ENCODE measurements at regions not wholly inside any gene's neighbourhood (a gene's known extent, or its start where the extent isn't known, plus 50 kb on each side); places are given as distances from the start of the nearest gene placed in this dataset.

DNA sequence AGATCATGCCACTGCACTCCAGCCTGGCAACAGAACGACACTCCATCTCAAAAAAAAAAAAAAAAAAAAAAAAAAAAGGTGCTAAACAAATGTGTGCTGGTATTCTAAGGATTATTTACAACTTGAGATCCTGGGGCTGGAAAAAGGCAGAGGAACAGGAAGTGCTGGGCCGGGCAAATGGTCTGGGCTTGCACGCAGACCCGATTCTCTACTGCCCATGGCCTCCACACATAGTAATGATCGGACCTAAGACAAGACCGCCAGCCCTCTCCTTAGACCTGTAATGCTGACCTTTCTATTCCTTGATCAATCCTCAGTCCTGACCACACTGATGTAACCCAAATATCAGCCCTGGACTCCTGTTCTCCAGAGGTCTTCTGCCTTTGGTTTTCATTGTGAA lies 67.8 kb downstream of the EFNB1 start:
- ChIA-PET CTCF (no interaction called here), POLR2A (no interaction called here)
- Histone ChIP-seq H3K4me3 (ENCODE audit: low read depth, low read length) (no peak overlapping the region), H3K36me3 (ENCODE audit: control insufficient read depth, insufficient read depth, low read length) (no peaks in the 10 kb centered on the region), H3K27me3 (ENCODE audit: control insufficient read depth, insufficient read depth, low read length) (no peaks in the 10 kb centered on the region)
- TF ChIP-seq, protein P1, sequence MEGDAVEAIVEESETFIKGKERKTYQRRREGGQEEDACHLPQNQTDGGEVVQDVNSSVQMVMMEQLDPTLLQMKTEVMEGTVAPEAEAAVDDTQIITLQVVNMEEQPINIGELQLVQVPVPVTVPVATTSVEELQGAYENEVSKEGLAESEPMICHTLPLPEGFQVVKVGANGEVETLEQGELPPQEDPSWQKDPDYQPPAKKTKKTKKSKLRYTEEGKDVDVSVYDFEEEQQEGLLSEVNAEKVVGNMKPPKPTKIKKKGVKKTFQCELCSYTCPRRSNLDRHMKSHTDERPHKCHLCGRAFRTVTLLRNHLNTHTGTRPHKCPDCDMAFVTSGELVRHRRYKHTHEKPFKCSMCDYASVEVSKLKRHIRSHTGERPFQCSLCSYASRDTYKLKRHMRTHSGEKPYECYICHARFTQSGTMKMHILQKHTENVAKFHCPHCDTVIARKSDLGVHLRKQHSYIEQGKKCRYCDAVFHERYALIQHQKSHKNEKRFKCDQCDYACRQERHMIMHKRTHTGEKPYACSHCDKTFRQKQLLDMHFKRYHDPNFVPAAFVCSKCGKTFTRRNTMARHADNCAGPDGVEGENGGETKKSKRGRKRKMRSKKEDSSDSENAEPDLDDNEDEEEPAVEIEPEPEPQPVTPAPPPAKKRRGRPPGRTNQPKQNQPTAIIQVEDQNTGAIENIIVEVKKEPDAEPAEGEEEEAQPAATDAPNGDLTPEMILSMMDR (IDR thresholded peaks at IDR 0.05; ENCODE audit: insufficient read depth, low read depth, low read length): no peak
- DNase-seq (ENCODE audit: low read depth): no peak

DNA sequence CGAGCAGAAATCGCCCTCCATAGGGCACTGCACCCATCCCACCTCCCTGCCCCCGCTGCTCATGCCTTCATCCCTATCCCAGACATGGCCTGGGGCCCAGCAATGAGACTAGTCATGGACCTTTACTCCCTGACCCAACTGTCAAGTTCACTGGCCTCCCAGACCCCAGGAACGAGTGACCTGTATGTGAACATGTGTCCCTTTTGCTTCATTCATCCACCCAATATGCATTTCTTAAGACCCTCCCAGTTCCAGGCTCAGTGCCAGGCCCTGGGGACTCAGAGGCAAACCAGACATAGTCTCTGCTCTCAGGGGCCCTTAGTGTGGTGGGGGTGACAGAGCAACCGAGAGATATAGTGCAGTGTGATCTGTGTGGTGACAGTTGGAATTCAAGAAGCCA lies 67.0 kb downstream of the EFNB1 start:
- no peak for DNase-seq (ENCODE audit: low read depth)
- H3K27me3 ChIP-seq (ENCODE audit: control insufficient read depth, insufficient read depth, low read length): no peaks in the 10 kb centered on the region
- ChIA-PET POLR2A (no interaction called here), CTCF (no interaction called here)
- no peaks in the 10 kb centered on the region for H3K36me3 ChIP-seq (ENCODE audit: control insufficient read depth, insufficient read depth, low read length)
- H3K4me3 ChIP-seq (ENCODE audit: low read depth, low read length): no peak overlapping the region
- TF ChIP-seq, protein P1 (IDR thresholded peaks at IDR 0.05; ENCODE audit: insufficient read depth, low read depth, low read length): no peak

DNA sequence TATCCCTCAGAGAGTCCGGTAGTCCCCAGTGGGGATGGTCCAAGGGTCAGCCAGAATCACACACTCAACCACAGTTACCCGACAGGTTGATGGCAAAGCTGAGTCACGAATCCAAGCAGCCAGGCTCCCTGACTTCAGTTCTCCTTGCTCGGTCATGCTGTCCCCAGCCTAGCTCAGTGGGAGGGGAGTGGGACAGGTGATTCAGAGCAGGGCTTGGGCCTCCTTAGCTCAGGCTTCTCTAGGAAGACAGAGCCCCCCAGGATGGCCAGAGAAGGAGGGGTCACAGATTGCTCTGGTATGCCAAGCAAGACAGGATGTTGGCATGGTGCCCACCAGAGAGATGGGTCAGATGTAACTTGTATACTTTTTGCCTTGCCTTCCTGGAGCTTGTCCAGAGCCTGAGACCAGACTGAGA lies 66.5 kb downstream of the EFNB1 start:
- no peak for DNase-seq (ENCODE audit: low read depth)

DNA sequence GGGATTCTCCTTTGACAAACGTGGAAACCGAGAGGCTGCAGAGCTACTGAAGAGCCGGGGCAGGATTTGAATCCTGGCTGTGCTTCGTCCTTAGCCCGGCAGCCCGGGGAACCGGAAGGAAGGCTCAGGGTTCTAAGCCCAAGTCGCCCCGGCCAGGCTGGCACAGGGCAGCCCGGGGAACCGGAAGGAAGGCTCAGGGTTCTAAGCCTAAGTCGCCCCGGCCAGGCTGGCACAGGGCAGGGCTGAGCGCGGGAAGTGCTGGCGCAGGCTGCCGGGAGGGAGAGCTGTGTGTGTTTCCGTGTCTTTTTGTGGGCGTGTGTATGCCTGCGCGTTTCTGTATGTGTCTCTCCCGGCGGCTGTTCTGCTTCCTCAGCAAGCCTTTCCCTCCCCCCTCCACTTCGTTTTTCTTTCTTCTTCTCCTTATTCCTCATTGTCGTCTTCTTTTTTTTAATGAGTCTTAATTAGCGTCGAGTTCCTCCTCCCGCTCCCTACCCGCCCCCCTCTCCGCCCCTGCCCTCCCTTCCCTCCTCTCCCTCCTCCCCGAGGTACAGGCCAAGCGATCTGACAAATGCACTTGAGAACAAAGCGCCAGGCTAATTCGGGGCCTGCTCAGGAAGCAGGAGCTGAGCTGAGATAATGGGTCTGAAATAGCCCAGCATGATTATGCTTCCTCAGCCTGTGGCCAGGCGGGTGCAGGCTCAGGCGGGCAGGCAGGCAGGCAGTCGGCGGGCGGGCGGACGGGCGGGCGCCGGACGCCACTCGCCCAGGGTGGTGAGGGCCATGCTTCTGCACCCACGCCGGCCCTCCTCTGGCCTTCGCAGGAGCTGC lies 65.9 kb downstream of the EFNB1 start:
- CTCF ChIA-PET: no interaction called here
- TF ChIP-seq, protein P1 (IDR thresholded peaks at IDR 0.05; ENCODE audit: insufficient read depth, low read depth, low read length): no peak
- no peak for DNase-seq (ENCODE audit: low read depth)
- no peaks in the 10 kb centered on the region for H3K27me3 ChIP-seq (ENCODE audit: control insufficient read depth, insufficient read depth, low read length)
- no peak overlapping the region for H3K4me3 ChIP-seq (ENCODE audit: low read depth, low read length)
- H3K36me3 ChIP-seq (ENCODE audit: control insufficient read depth, insufficient read depth, low read length): no peaks in the 10 kb centered on the region
- POLR2A ChIA-PET: interaction anchor here (0.6 kb wide), 1 partner anchor 123 kb away, joined by 6 read pairs; no protein-coding TSS in a partner anchor

More for the DNA sequence above, 66.5 kb downstream of the EFNB1 start:
- no peak overlapping the region for H3K4me3 ChIP-seq (ENCODE audit: low read depth, low read length)
- H3K36me3 ChIP-seq (ENCODE audit: control insufficient read depth, insufficient read depth, low read length): no peaks in the 10 kb centered on the region
- TF ChIP-seq, protein P1 (IDR thresholded peaks at IDR 0.05; ENCODE audit: insufficient read depth, low read depth, low read length): no peak
- ChIA-PET POLR2A (no interaction called here), CTCF (no interaction called here)
- no peaks in the 10 kb centered on the region for H3K27me3 ChIP-seq (ENCODE audit: control insufficient read depth, insufficient read depth, low read length)

DNA sequence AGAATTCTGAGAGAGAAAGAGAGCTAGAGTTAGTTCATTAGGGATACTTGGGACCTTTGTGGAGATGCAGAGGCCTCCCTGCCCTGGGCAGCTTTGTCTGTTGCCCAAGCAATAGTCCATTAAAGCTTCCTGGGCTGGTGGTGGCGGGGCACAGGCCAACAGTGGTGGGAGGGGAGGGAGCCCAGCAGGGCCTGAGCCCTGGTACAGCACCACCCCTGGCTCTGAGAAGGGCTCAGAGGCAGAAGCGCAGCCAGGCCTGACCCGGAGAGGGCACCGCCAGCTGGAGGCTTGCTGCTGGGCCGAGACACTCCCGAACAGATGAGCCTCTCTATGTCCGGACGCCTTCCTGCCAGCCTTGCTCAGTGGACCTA lies 65.3 kb downstream of the EFNB1 start:
- ChIA-PET CTCF (no interaction called here), POLR2A (no interaction called here)
- H3K4me3 ChIP-seq (ENCODE audit: low read depth, low read length): no peak overlapping the region
- no peaks in the 10 kb centered on the region for H3K27me3 ChIP-seq (ENCODE audit: control insufficient read depth, insufficient read depth, low read length)
- DNase-seq (ENCODE audit: low read depth): no peak
- H3K36me3 ChIP-seq (ENCODE audit: control insufficient read depth, insufficient read depth, low read length): no peaks in the 10 kb centered on the region
- TF ChIP-seq, protein P1 (IDR thresholded peaks at IDR 0.05; ENCODE audit: insufficient read depth, low read depth, low read length): no peak

All from BJ (cell line).